ENCODE measurements at regions not wholly inside any gene's neighbourhood (a gene's known extent, or its start where the extent isn't known, plus 50 kb on each side); places are given as distances from the start of the nearest gene placed in this dataset.

GRCh38 chrX:6832619-6833018 lies 297.7 kb upstream of the VCX3A start:
- H3K27ac Mint-ChIP-seq = no peak overlapping the region
- no peaks in the 10 kb centered on the region for H3K27me3 Mint-ChIP-seq
- DNase-seq (ENCODE audit: low spot score, unreplicated experiment) = no peak
- no peaks in the 10 kb centered on the region for H3K9me3 Mint-ChIP-seq (ENCODE audit: low read depth)
- H3K36me3 Mint-ChIP-seq (ENCODE audit: insufficient read depth) = no peaks in the 10 kb centered on the region
- TF ChIP-seq CTCF (IDR thresholded peaks at IDR 0.05; ENCODE audit: unreplicated experiment) = no peak
- no peak overlapping the region for H3K4me3 Mint-ChIP-seq (ENCODE audit: low read depth)
- H3K4me1 Mint-ChIP-seq (ENCODE audit: low read depth) = peaks cover 11% of the 10 kb centered on the region

GRCh38 chrX:6826856-6827255 lies 291.9 kb upstream of the VCX3A start:
- Mint-ChIP-seq H3K9me3 (ENCODE audit: low read depth) (peaks cover 3% of the 10 kb centered on the region), H3K27ac (no peak overlapping the region), H3K27me3 (no peaks in the 10 kb centered on the region), H3K4me1 (ENCODE audit: low read depth) (peaks cover 9% of the 10 kb centered on the region), H3K4me3 (ENCODE audit: low read depth) (no peak overlapping the region), H3K36me3 (ENCODE audit: insufficient read depth) (no peaks in the 10 kb centered on the region)
- no peak for TF ChIP-seq CTCF (IDR thresholded peaks at IDR 0.05; ENCODE audit: unreplicated experiment)
- DNase-seq (ENCODE audit: low spot score, unreplicated experiment) = no peak

- Mint-ChIP-seq H3K27ac (no peak overlapping the region), H3K9me3 (ENCODE audit: low read depth) (peaks cover 6% of the 10 kb centered on the region), H3K36me3 (ENCODE audit: insufficient read depth) (no peaks in the 10 kb centered on the region), H3K27me3 (no peaks in the 10 kb centered on the region), H3K4me1 (ENCODE audit: low read depth) (no peaks in the 10 kb centered on the region), H3K4me3 (ENCODE audit: low read depth) (no peak overlapping the region)
- DNase-seq (ENCODE audit: low spot score, unreplicated experiment) = no peak
- TF ChIP-seq CTCF (IDR thresholded peaks at IDR 0.05; ENCODE audit: unreplicated experiment) = no peak
These were observed 286.8 kb upstream of the VCX3A start for GRCh38 chrX:6821730-6822129.

GRCh38 chrX:6813836-6814370 lies 279.0 kb upstream of the VCX3A start:
- no peaks in the 10 kb centered on the region for H3K27me3 Mint-ChIP-seq
- TF ChIP-seq CTCF (IDR thresholded peaks at IDR 0.05; ENCODE audit: unreplicated experiment) = no peak
- H3K36me3 Mint-ChIP-seq (ENCODE audit: insufficient read depth) = no peaks in the 10 kb centered on the region
- DNase-seq (ENCODE audit: low spot score, unreplicated experiment) = peak; percentile 24
- no peaks in the 10 kb centered on the region for H3K4me1 Mint-ChIP-seq (ENCODE audit: low read depth)
- no peak overlapping the region for H3K27ac Mint-ChIP-seq
- no peak overlapping the region for H3K4me3 Mint-ChIP-seq (ENCODE audit: low read depth)
- H3K9me3 Mint-ChIP-seq (ENCODE audit: low read depth) = no peaks in the 10 kb centered on the region

- H3K36me3 Mint-ChIP-seq (ENCODE audit: insufficient read depth) = no peaks in the 10 kb centered on the region
- no peak for TF ChIP-seq CTCF (IDR thresholded peaks at IDR 0.05; ENCODE audit: unreplicated experiment)
- no peak overlapping the region for H3K27ac Mint-ChIP-seq
- no peaks in the 10 kb centered on the region for H3K27me3 Mint-ChIP-seq
- H3K4me1 Mint-ChIP-seq (ENCODE audit: low read depth) = no peaks in the 10 kb centered on the region
- no peak overlapping the region for H3K4me3 Mint-ChIP-seq (ENCODE audit: low read depth)
- DNase-seq (ENCODE audit: low spot score, unreplicated experiment) = no peak
- no peaks in the 10 kb centered on the region for H3K9me3 Mint-ChIP-seq (ENCODE audit: low read depth)
These were observed 277.2 kb upstream of the VCX3A start for GRCh38 chrX:6812087-6812486.

Data from progenitor cell of endocrine pancreas (in vitro differentiated cells).